ENCODE measurements at regions not wholly inside any gene's neighbourhood (a gene's known extent, or its start where the extent isn't known, plus 50 kb on each side); places are given as distances from the start of the nearest gene placed in this dataset.

DNA sequence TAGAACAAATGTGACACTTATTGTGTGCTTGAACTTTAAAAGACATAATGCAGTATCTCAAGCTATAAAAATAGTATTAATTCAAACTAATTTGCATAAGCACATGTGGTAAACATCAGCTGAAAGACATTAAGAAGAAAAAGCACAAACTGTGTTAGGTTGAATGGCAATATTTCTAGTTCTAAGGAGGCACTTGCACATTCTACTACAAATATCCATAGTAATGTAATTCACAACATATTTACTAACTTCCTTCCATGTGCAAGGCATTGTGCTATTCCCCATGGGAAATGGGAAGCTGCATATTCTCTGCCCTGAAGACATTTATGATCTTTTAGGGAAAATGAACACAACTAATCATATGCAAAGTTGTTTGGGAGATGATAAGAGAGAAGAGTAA lies 80.2 kb upstream of the SLC13A1 start:
- no peaks in the 10 kb centered on the region for H3K9me3 ChIP-seq (ENCODE audit: severe bottlenecking)
- no peak overlapping the region for H3K27ac ChIP-seq
- no peaks in the 10 kb centered on the region for H3K36me3 ChIP-seq
- DNase-seq, result no peak
- TF ChIP-seq, protein P1, sequence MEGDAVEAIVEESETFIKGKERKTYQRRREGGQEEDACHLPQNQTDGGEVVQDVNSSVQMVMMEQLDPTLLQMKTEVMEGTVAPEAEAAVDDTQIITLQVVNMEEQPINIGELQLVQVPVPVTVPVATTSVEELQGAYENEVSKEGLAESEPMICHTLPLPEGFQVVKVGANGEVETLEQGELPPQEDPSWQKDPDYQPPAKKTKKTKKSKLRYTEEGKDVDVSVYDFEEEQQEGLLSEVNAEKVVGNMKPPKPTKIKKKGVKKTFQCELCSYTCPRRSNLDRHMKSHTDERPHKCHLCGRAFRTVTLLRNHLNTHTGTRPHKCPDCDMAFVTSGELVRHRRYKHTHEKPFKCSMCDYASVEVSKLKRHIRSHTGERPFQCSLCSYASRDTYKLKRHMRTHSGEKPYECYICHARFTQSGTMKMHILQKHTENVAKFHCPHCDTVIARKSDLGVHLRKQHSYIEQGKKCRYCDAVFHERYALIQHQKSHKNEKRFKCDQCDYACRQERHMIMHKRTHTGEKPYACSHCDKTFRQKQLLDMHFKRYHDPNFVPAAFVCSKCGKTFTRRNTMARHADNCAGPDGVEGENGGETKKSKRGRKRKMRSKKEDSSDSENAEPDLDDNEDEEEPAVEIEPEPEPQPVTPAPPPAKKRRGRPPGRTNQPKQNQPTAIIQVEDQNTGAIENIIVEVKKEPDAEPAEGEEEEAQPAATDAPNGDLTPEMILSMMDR (IDR thresholded peaks at IDR 0.05; ENCODE audit: low read depth, low read length), result no peak
- no peak overlapping the region for H3K4me3 ChIP-seq (ENCODE audit: low read depth, low read length)
- H3K27me3 ChIP-seq (ENCODE audit: insufficient read depth, low read depth, severe bottlenecking), result no peaks in the 10 kb centered on the region

DNA sequence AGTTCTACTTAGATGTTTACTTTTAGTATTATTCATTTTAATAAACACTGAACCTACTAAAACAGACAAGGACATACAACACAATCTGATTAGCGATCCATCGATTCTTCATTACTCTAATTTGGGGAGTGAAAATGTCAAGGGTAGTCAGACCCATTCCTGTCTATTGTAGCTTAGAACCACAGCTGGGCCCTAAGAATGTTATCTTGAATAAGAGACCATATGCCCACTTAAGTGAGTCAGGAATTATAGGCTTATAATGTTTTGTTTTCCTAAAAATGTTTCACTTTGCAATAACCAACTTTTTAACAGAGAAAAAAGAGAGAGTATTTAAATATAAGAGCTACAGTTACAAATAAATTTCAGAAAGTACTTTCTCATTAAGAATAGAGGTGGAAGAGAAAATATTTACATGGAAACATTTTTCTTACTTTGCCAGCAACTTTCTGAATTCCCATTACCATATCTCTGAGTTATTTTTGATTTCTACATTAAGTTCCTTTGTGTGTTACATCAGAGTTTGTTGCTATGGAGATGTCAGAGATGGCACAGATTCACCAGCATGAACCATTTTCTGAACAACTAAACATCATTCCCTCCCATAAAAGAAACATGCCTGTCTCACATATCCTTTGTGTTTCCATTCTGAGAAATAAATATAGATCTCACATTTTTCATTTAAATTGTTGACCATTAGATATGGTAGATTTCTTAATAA lies 75.4 kb upstream of the SLC13A1 start:
- no peak for DNase-seq
- H3K36me3 ChIP-seq, result no peaks in the 10 kb centered on the region

GRCh38 chr7:123273185-123273584 lies 73.4 kb upstream of the SLC13A1 start:
- Histone ChIP-seq H3K4me3 (ENCODE audit: low read depth, low read length) (no peak overlapping the region), H3K9me3 (ENCODE audit: severe bottlenecking) (no peaks in the 10 kb centered on the region), H3K27ac (no peak overlapping the region), H3K36me3 (no peaks in the 10 kb centered on the region), H3K27me3 (ENCODE audit: insufficient read depth, low read depth, severe bottlenecking) (no peaks in the 10 kb centered on the region)
- DNase-seq, result no peak
- TF ChIP-seq, protein P1 (IDR thresholded peaks at IDR 0.05; ENCODE audit: low read depth, low read length), result no peak

More for the DNA sequence above, 75.4 kb upstream of the SLC13A1 start:
- H3K27me3 ChIP-seq (ENCODE audit: insufficient read depth, low read depth, severe bottlenecking), result no peaks in the 10 kb centered on the region
- no peak overlapping the region for H3K27ac ChIP-seq
- H3K4me3 ChIP-seq (ENCODE audit: low read depth, low read length), result no peak overlapping the region
- no peaks in the 10 kb centered on the region for H3K9me3 ChIP-seq (ENCODE audit: severe bottlenecking)
- TF ChIP-seq, protein P1 (IDR thresholded peaks at IDR 0.05; ENCODE audit: low read depth, low read length), result no peak

GRCh38 chr7:123271856-123272255 lies 72.1 kb upstream of the SLC13A1 start:
- no peak for DNase-seq
- TF ChIP-seq, protein P1 (IDR thresholded peaks at IDR 0.05; ENCODE audit: low read depth, low read length), result no peak
- no peak overlapping the region for H3K27ac ChIP-seq
- no peaks in the 10 kb centered on the region for H3K27me3 ChIP-seq (ENCODE audit: insufficient read depth, low read depth, severe bottlenecking)
- no peaks in the 10 kb centered on the region for H3K9me3 ChIP-seq (ENCODE audit: severe bottlenecking)
- no peak overlapping the region for H3K4me3 ChIP-seq (ENCODE audit: low read depth, low read length)
- H3K36me3 ChIP-seq, result no peaks in the 10 kb centered on the region

- TF ChIP-seq, protein P1 (IDR thresholded peaks at IDR 0.05; ENCODE audit: low read depth, low read length), result no peak
- no peaks in the 10 kb centered on the region for H3K9me3 ChIP-seq (ENCODE audit: severe bottlenecking)
- no peak overlapping the region for H3K4me3 ChIP-seq (ENCODE audit: low read depth, low read length)
- no peak for DNase-seq
- no peaks in the 10 kb centered on the region for H3K36me3 ChIP-seq
- H3K27ac ChIP-seq, result no peak overlapping the region
- no peaks in the 10 kb centered on the region for H3K27me3 ChIP-seq (ENCODE audit: insufficient read depth, low read depth, severe bottlenecking)
Measured at GRCh38 chr7:123271231-123271630, 71.5 kb upstream of the SLC13A1 start.

DNA sequence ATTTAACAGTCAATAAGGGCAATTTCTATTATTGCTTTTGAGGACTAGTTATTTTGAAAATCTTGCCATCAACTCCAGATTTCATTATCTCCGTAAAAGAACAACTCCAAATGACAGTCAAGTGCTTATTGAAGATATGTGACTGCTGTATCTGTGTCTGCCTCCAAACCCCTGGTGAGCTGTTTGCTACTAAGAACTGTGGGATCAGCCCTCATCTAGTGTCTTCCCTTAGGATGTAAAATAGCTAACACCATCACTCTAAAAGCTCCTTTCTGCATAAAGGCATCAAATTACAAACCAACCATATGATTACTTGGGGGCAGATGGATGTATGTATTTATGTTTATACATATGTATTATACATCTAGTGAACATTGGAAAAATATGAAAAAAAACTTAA lies 70.8 kb upstream of the SLC13A1 start:
- TF ChIP-seq, protein P1 (IDR thresholded peaks at IDR 0.05; ENCODE audit: low read depth, low read length), result no peak
- no peak for DNase-seq
- no peaks in the 10 kb centered on the region for H3K27me3 ChIP-seq (ENCODE audit: insufficient read depth, low read depth, severe bottlenecking)
- H3K27ac ChIP-seq, result no peak overlapping the region
- no peaks in the 10 kb centered on the region for H3K36me3 ChIP-seq
- H3K4me3 ChIP-seq (ENCODE audit: low read depth, low read length), result no peak overlapping the region
- no peaks in the 10 kb centered on the region for H3K9me3 ChIP-seq (ENCODE audit: severe bottlenecking)
